ENCODE measurements at regions not wholly inside any gene's neighbourhood (a gene's known extent, or its start where the extent isn't known, plus 50 kb on each side); places are given as distances from the start of the nearest gene placed in this dataset.

GRCh38 chr2:38214209-38214717, 138.3 kb upstream of the CYP1B1 start:
- Histone ChIP-seq H3K9ac (ENCODE audit: low read length) (no peak overlapping the region), H3K27ac (ENCODE audit: low read length) (no peak overlapping the region), H3K4me2 (ENCODE audit: low read length) (no peak overlapping the region), H3K9me2 (ENCODE audit: insufficient read depth, low read length) (no peaks in the 10 kb centered on the region), H3K9me3 (ENCODE audit: low read length) (no peaks in the 10 kb centered on the region), H3K27me3 (ENCODE audit: insufficient read depth, low read depth, low read length) (no peaks in the 10 kb centered on the region), H2AFZ (ENCODE audit: low read depth, low read length) (no peak overlapping the region), H3K4me3 (ENCODE audit: low read length) (no peak overlapping the region), H3K36me3 (ENCODE audit: insufficient read depth, low read length) (no peaks in the 10 kb centered on the region), H3K79me2 (replicated peaks; ENCODE audit: insufficient read depth, low read length) (no peaks in the 10 kb centered on the region), H3F3A (ENCODE audit: insufficient read depth, low read length, poor library complexity, severe bottlenecking) (no peaks in the 10 kb centered on the region), H4K20me1 (ENCODE audit: insufficient read depth) (no peaks in the 10 kb centered on the region)
- TF ChIP-seq CTCF (IDR thresholded peaks at IDR 0.05; ENCODE audit: poor library complexity, severe bottlenecking) = no peak
- TF ChIP-seq EZH2 (IDR thresholded peaks at IDR 0.05; ENCODE audit: borderline replicate concordance, insufficient read depth, low read length, poor library complexity, severe bottlenecking) = no peak
- no peak for TF ChIP-seq MXI1 (conservative IDR thresholded peaks at IDR 0.05; ENCODE audit: poor library complexity, severe bottlenecking)
- no peak for TF ChIP-seq EP300 (conservative IDR thresholded peaks at IDR 0.05; ENCODE audit: poor library complexity, severe bottlenecking)
- no peak for TF ChIP-seq POLR2AphosphoS5 (IDR thresholded peaks at IDR 0.05)
- no peak for TF ChIP-seq RAD21 (conservative IDR thresholded peaks at IDR 0.05)
- TF ChIP-seq SMC3 (conservative IDR thresholded peaks at IDR 0.05; ENCODE audit: poor library complexity) = no peak
- TF ChIP-seq REST (IDR thresholded peaks at IDR 0.05; ENCODE audit: borderline replicate concordance) = no peak
- no peak for TF ChIP-seq TAF1 (IDR thresholded peaks at IDR 0.05; ENCODE audit: low read depth)

- Histone ChIP-seq H3K79me2 (replicated peaks; ENCODE audit: insufficient read depth, low read length) (no peaks in the 10 kb centered on the region), H3K9me3 (ENCODE audit: low read length) (no peaks in the 10 kb centered on the region), H3K9ac (ENCODE audit: low read length) (no peak overlapping the region), H3K36me3 (ENCODE audit: insufficient read depth, low read length) (no peaks in the 10 kb centered on the region), H3K27ac (ENCODE audit: low read length) (no peak overlapping the region), H3K4me2 (ENCODE audit: low read length) (no peak overlapping the region), H3F3A (ENCODE audit: insufficient read depth, low read length, poor library complexity, severe bottlenecking) (no peaks in the 10 kb centered on the region), H2AFZ (ENCODE audit: low read depth, low read length) (no peak overlapping the region), H3K9me2 (ENCODE audit: insufficient read depth, low read length) (no peaks in the 10 kb centered on the region), H3K27me3 (ENCODE audit: insufficient read depth, low read depth, low read length) (no peaks in the 10 kb centered on the region), H4K20me1 (ENCODE audit: insufficient read depth) (no peaks in the 10 kb centered on the region), H3K4me3 (ENCODE audit: low read length) (no peak overlapping the region)
- TF ChIP-seq SMC3 (conservative IDR thresholded peaks at IDR 0.05; ENCODE audit: poor library complexity) (no peak), REST (IDR thresholded peaks at IDR 0.05; ENCODE audit: borderline replicate concordance) (no peak), EP300 (conservative IDR thresholded peaks at IDR 0.05; ENCODE audit: poor library complexity, severe bottlenecking) (no peak), POLR2AphosphoS5 (IDR thresholded peaks at IDR 0.05) (no peak), RAD21 (conservative IDR thresholded peaks at IDR 0.05) (no peak), CTCF (IDR thresholded peaks at IDR 0.05; ENCODE audit: poor library complexity, severe bottlenecking) (no peak), MXI1 (conservative IDR thresholded peaks at IDR 0.05; ENCODE audit: poor library complexity, severe bottlenecking) (no peak), TAF1 (IDR thresholded peaks at IDR 0.05; ENCODE audit: low read depth) (no peak), EZH2 (IDR thresholded peaks at IDR 0.05; ENCODE audit: borderline replicate concordance, insufficient read depth, low read length, poor library complexity, severe bottlenecking) (no peak)
Measured at GRCh38 chr2:38213619-38214167, 137.7 kb upstream of the CYP1B1 start.
